HUES48 (cell line): ENCODE measurements at regions not wholly inside any gene's neighbourhood (a gene's known extent, or its start where the extent isn't known, plus 50 kb on each side); places are given as distances from the start of the nearest gene placed in this dataset.

ENCODE experiments used
- H3K27ac ChIP-seq: one replicate; pipeline ENCODE4 v1.7.0; 2013; ENCODE audit warnings: low read depth, low read length, inconsistent platforms
- H3K27me3 ChIP-seq: 2 replicates; pipeline ENCODE4 v1.6.1; 2013; ENCODE audit warnings: mild to moderate bottlenecking, low read length; ENCODE audit not compliant: control insufficient read depth, insufficient read depth
- H3K36me3 ChIP-seq: 2 replicates; pipeline ENCODE4 v1.6.1; 2013; ENCODE audit warnings: low read length; ENCODE audit not compliant: control insufficient read depth, insufficient read depth
- H3K4me1 ChIP-seq: 2 replicates; pipeline ENCODE4 v1.6.1; 2013; ENCODE audit warnings: mild to moderate bottlenecking, low read length; ENCODE audit not compliant: control insufficient read depth, insufficient read depth
- H3K4me3 ChIP-seq: 2 replicates; pipeline ENCODE4 v1.5.1; 2013; ENCODE audit warnings: mild to moderate bottlenecking, low read depth, low read length
- H3K9ac ChIP-seq: 2 replicates; pipeline ENCODE4 v1.6.1; 2013; ENCODE audit warnings: mild to moderate bottlenecking, low read depth, low read length, moderate library complexity
- H3K9me3 ChIP-seq: 2 replicates; pipeline ENCODE4 v1.6.1; 2013; ENCODE audit warnings: low read length; ENCODE audit not compliant: control insufficient read depth, insufficient read depth

DNA sequence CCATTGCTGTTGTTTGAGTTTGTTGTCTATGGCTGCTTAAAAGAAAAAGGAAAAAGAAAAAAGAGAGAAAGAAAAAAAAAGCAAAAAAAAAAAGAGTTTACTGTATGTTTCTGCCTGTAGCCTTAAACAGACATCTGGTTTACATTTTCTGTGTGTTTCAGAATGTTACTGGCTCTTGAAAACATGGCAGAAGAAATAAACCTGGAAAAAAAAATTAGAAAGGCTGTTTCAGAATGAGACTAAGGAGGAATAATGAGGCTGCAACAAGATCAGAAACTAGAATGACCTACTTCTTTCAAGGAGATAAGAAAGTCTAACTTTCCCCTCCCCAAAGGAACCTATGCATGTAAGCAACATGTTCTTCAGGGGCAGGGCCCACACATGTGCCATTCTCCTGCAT is 292.1 kb downstream of the DIPK2A start:
- Histone ChIP-seq H3K4me3 (no peak overlapping the region), H3K27me3 (no peaks in the 10 kb centered on the region), H3K27ac (no peak overlapping the region), H3K4me1 (no peaks in the 10 kb centered on the region), H3K9ac (no peak overlapping the region), H3K36me3 (no peaks in the 10 kb centered on the region), H3K9me3 (no peaks in the 10 kb centered on the region)

- Histone ChIP-seq H3K4me3 (no peak overlapping the region), H3K36me3 (no peaks in the 10 kb centered on the region), H3K27me3 (no peaks in the 10 kb centered on the region), H3K27ac (no peak overlapping the region), H3K9me3 (no peaks in the 10 kb centered on the region), H3K9ac (no peak overlapping the region), H3K4me1 (no peaks in the 10 kb centered on the region)
These were observed 292.7 kb downstream of the DIPK2A start for GRCh38 chr3:144264350-144264749.

DNA sequence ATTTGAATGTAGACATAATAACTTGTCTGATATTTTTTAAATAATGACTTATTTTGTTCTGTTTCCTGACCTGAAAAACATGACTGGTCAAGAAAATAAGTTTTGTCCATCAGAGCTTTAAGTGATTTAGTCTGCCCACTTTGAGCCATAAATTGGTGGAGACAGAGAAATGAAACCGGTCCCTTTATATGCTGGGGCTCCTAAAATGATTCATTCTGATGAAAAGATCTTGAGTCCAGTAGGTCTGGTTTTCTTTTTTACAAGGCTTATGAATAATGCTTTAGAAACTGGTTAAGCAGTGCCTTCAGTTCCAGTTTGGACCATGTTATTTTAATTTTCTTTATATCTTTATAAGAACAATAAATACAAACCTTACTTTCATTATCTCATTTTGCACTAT is 293.2 kb downstream of the DIPK2A start:
- Histone ChIP-seq H3K27ac (no peak overlapping the region), H3K27me3 (no peaks in the 10 kb centered on the region), H3K4me3 (no peak overlapping the region), H3K4me1 (no peaks in the 10 kb centered on the region), H3K9ac (no peak overlapping the region), H3K36me3 (no peaks in the 10 kb centered on the region), H3K9me3 (no peaks in the 10 kb centered on the region)

GRCh38 chr3:144265542-144266100 is 294.0 kb downstream of the DIPK2A start:
- Histone ChIP-seq H3K36me3 (no peaks in the 10 kb centered on the region), H3K4me3 (no peak overlapping the region), H3K9me3 (no peaks in the 10 kb centered on the region), H3K27me3 (no peaks in the 10 kb centered on the region), H3K27ac (no peak overlapping the region), H3K4me1 (no peaks in the 10 kb centered on the region), H3K9ac (no peak overlapping the region)

GRCh38 chr3:144270100-144270499 is 298.5 kb downstream of the DIPK2A start:
- H3K9me3 ChIP-seq: no peaks in the 10 kb centered on the region
- no peaks in the 10 kb centered on the region for H3K27me3 ChIP-seq
- no peak overlapping the region for H3K4me3 ChIP-seq
- 0 out of 2 replicates have a peak, but pooled peaks cover 6% of the 10 kb centered on the region for H3K4me1 ChIP-seq
- H3K36me3 ChIP-seq: no peaks in the 10 kb centered on the region
- H3K27ac ChIP-seq: no peak overlapping the region
- no peak overlapping the region for H3K9ac ChIP-seq

- H3K4me3 ChIP-seq: no peak overlapping the region
- no peaks in the 10 kb centered on the region for H3K36me3 ChIP-seq
- 0 out of 2 replicates have a peak, but pooled peaks cover 6% of the 10 kb centered on the region for H3K4me1 ChIP-seq
- H3K27me3 ChIP-seq: no peaks in the 10 kb centered on the region
- no peak overlapping the region for H3K9ac ChIP-seq
- H3K9me3 ChIP-seq: no peaks in the 10 kb centered on the region
- no peak overlapping the region for H3K27ac ChIP-seq
These were observed 301.1 kb downstream of the DIPK2A start for GRCh38 chr3:144272680-144273079.

- Histone ChIP-seq H3K9ac (no peak overlapping the region), H3K36me3 (no peaks in the 10 kb centered on the region), H3K4me3 (no peak overlapping the region), H3K27me3 (no peaks in the 10 kb centered on the region), H3K4me1 (0 out of 2 replicates have a peak, but pooled peaks cover 6% of the 10 kb centered on the region), H3K27ac (no peak overlapping the region), H3K9me3 (no peaks in the 10 kb centered on the region)
These were observed 302.0 kb downstream of the DIPK2A start for GRCh38 chr3:144273601-144274000.

- no peaks in the 10 kb centered on the region for H3K9me3 ChIP-seq
- no peak overlapping the region for H3K27ac ChIP-seq
- H3K27me3 ChIP-seq: no peaks in the 10 kb centered on the region
- no peak overlapping the region for H3K9ac ChIP-seq
- H3K4me3 ChIP-seq: no peak overlapping the region
- H3K4me1 ChIP-seq: 0 out of 2 replicates have a peak, but pooled peaks cover 6% of the 10 kb centered on the region
- H3K36me3 ChIP-seq: no peaks in the 10 kb centered on the region
These were observed 303.4 kb downstream of the DIPK2A start for GRCh38 chr3:144275005-144275404.

DNA sequence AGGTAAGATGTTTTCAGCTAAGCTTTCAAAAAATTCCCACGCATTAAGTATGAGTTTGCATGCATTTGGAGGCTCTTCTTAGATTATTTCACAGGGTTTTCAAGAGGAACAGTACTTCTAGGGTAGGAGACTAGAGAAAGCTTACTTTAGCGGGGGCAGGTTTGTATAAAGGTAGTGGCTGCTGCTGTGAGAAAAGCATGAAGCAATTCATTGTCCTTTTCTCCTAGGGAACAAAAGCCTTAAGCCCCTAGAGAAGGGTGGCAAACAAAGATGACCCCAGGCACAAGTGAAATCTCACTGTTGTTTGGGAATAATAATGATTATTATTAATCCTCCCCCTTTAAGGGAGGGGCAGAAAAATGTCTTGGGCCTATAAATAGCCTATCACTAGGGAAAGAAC is 310.7 kb downstream of the DIPK2A start:
- Histone ChIP-seq H3K9me3 (no peaks in the 10 kb centered on the region), H3K9ac (no peak overlapping the region), H3K27me3 (no peaks in the 10 kb centered on the region), H3K4me1 (peaks cover 6% of the 10 kb centered on the region), H3K4me3 (no peak overlapping the region), H3K27ac (no peak overlapping the region), H3K36me3 (no peaks in the 10 kb centered on the region)

- H3K9me3 ChIP-seq: no peaks in the 10 kb centered on the region
These were observed 314.8 kb downstream of the DIPK2A start for GRCh38 chr3:144286235-144286910.

DNA sequence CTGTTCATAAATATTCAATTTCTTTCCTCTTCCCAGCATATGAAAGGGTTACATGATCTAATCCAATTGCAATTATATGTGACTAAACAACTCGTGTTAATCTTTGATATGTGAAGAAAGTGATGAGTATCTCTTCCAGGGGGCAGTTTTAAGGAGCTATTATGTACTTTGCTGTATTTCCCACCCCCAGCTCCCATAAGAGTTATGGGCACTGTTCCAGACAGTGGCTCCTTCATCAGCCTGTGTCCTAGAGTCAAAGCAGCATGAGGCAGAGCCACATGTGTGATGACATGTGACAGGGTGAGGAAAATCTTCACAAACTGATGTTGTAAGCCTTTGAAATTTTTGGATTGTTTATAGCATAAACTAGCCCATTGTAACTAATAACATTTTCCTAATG is 315.4 kb downstream of the DIPK2A start:
- H3K27me3 ChIP-seq: no peaks in the 10 kb centered on the region
- no peaks in the 10 kb centered on the region for H3K36me3 ChIP-seq
- H3K27ac ChIP-seq: no peak overlapping the region
- H3K4me3 ChIP-seq: no peak overlapping the region
- no peaks in the 10 kb centered on the region for H3K9me3 ChIP-seq
- no peak overlapping the region for H3K9ac ChIP-seq
- H3K4me1 ChIP-seq: peaks cover 5% of the 10 kb centered on the region

More at GRCh38 chr3:144286235-144286910, 314.8 kb downstream of the DIPK2A start:
- no peak overlapping the region for H3K4me3 ChIP-seq
- no peak overlapping the region for H3K27ac ChIP-seq
- H3K9ac ChIP-seq: no peak overlapping the region
- H3K36me3 ChIP-seq: no peaks in the 10 kb centered on the region
- no peaks in the 10 kb centered on the region for H3K27me3 ChIP-seq
- peaks cover 6% of the 10 kb centered on the region for H3K4me1 ChIP-seq
